RWPE1 (cell line): ENCODE measurements at regions not wholly inside any gene's neighbourhood (a gene's known extent, or its start where the extent isn't known, plus 50 kb on each side); places are given as distances from the start of the nearest gene placed in this dataset.
"Not testable (repeated sequence)": the region's sequence is repeated elsewhere in the genome, so short reads cannot be mapped to it uniquely, and the experiment has no call there.

Experiments used
- CTCF ChIA-PET: fragments of 350-600 bp; sonication (Branson Sonifier 250); formaldehyde crosslinking; extraction: SDS; loops from one replicate; lab custom pipeline; 2021; lab: Yijun Ruan, JAX
- POLR2A ChIA-PET: fragments of 400-600 bp; formaldehyde crosslinking; extraction: SDS; loops from one replicate; lab custom pipeline; 2020; ENCODE audit warnings: antibody characterized with exemption; ENCODE audit not compliant: low non-redundant PET; lab: Yijun Ruan, JAX
- DNase-seq: peaks from one replicate; pipeline ENCODE4 v3.0.0; 2012; ENCODE audit warnings: low spot score
- H3K27ac ChIP-seq: fragments of 450-650 bp; 2 replicates; pipeline ENCODE4 v1.5.1; 2017
- CTCF ChIP-seq: fragments of 450-650 bp; conservative IDR thresholded peaks from 2 replicates; pipeline ENCODE4 v1.5.1; 2017; ENCODE audit warnings: low read depth, mild to moderate bottlenecking

DNA sequence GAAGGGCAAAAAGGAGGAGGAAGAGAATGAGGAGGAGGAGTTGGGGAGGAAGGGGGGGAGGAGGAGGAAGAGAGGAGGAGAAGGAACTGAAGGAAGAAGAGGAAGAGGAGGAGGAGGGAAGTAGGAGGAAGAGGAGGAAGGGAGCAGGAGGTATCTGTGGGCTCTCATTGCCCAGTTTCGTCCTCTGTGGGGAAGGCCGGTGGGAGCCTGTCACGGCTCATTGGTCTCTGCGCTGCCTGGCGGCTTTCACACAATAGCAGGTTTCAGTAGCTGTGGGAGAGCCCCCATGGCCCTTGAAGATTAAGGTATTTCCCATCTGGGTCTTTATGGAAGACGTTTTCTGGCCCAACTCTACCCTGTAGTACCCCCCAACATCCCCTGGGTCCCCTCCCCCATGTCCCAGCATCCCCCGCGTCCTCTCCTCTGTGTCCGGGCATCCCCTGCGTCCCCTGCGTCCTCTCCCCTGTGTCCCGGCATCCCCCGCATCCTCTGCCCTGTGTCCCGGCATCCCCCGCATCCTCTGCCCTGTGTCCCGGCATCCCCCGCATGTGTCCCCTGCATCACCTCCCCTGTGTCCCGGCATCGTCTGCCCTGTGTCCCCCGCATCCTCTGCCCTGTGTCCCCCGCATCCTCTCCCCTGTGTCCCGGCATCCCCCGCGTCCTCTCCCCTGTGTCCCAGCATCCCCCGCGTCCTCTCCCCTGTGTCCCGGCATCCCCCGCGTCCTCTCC is 278.2 kb upstream of the SFSWAP start:
- no peak for DNase-seq
- no peak for TF ChIP-seq CTCF
- CTCF ChIA-PET: no interaction called here
- H3K27ac ChIP-seq: no peak overlapping the region
- POLR2A ChIA-PET: no interaction called here

DNA sequence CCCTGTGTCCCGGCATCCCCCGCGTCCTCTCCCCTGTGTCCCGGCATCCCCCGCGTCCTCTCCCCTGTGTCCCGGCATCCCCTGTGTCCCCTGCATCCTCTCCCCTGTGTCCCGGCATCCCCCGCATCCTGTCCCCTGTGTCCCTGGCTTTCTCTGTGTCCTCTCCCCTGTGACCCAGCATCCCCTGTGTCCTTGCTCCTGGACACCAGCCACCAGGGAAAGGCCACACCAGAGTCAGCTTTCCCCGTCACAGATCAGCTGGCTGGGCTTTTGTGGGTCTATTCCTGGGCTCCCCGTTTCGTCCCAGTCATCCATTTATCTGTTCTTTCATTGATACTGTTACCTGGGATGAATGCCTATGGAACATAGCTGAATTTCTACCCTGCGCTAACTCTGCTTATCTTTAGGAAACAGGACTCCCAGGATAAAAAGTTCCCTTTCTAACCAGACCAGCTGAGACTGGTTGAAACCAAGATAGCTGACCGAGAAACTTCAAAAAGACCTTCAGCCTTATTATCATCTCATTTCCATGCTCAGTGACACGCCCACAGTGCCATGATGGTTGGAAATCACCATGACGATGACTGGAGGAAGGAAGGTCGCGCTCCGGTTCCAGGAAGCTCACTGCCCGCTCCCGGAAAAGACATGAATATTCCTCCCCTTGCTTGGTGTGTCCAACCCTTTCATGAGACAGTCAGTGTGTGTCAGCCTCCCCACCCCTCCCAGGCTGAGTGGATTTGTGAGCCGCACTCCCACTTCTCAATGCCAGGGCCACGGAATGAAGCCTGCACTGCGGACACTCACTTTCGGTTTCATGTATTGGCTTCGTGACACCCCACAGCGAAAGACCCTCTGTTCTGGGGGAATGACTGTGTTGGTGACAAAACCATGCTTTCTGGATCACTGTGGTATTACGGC is 276.4 kb upstream of the SFSWAP start:
- no peak for TF ChIP-seq CTCF
- no peak overlapping the region for H3K27ac ChIP-seq
- POLR2A ChIA-PET: no interaction called here
- CTCF ChIA-PET: no interaction called here
- no peak for DNase-seq

GRCh38 chr12:131436922-131437705 is 273.8 kb upstream of the SFSWAP start:
- TF ChIP-seq CTCF: no peak
- ChIA-PET CTCF (no interaction called here), POLR2A (no interaction called here)
- no peak for DNase-seq
- 0 out of 2 replicates have a peak overlapping the region, but pooled peaks have one; percentile 4 for H3K27ac ChIP-seq

- POLR2A ChIA-PET: no interaction called here
These were observed 273.0 kb upstream of the SFSWAP start for GRCh38 chr12:131437706-131438492.

GRCh38 chr12:131438493-131438835 is 272.4 kb upstream of the SFSWAP start:
- POLR2A ChIA-PET, H3K27ac ChIP-seq, DNase-seq: not testable (repeated sequence)
- CTCF ChIA-PET: interaction anchor here (0.6 kb wide), 2 partner anchors 11 to 21 kb away, joined by 3 read pairs; no protein-coding TSS in a partner anchor

More at GRCh38 chr12:131437706-131438492, 273.0 kb upstream of the SFSWAP start:
- no peak overlapping the region for H3K27ac ChIP-seq
- DNase-seq: no peak
- CTCF ChIA-PET: interaction anchor here (0.6 kb wide), 2 partner anchors 10 to 20 kb away, joined by 3 read pairs; no protein-coding TSS in a partner anchor
- TF ChIP-seq CTCF: no peak

DNA sequence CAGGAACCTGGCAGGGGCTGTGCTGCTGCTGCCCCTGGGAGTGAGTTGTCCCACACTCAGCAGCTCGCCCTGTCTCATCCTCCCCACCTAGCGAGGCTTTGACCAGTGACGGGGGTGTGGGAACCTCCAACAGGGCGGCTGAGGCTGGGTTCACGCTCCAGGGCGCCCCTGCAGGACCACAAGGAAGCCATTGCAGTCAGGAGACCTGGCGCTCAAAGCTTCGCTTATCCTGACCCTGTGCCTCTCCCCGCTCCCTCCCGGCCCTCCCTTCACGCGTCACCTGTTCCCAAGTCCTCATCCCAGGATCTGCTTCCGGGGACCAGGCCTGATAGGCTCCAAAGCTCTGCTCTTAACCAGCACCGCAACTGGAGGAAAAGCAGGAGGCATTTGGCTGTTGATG is 272.0 kb upstream of the SFSWAP start:
- TF ChIP-seq CTCF: no peak
- ChIA-PET POLR2A (no interaction called here), CTCF (interaction anchor here (0.6 kb wide), 2 partner anchors 11 to 21 kb away, joined by 3 read pairs; no protein-coding TSS in a partner anchor)
- no peak overlapping the region for H3K27ac ChIP-seq
- no peak for DNase-seq

DNA sequence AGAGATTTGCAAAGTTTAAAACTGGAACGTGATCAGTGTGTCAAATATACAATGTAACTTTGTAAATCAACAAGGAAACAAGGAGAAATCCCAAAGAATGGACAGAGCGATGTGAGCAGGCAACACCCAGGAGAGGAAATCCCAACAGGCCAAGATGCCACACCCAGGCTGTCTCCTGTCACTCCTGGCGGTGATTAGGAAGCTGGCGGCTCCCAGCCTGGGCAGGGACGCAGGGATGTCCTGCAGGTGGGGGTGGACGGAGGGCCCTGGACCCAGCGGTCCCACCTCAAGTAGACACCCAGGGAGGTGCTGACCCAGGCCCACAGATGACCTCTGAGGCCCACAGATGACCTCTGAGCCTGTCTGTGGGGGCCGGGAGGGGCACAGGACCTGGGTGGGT is 271.1 kb upstream of the SFSWAP start:
- POLR2A ChIA-PET, DNase-seq, H3K27ac ChIP-seq, CTCF ChIA-PET: not testable (repeated sequence)

- CTCF ChIA-PET, DNase-seq, POLR2A ChIA-PET, H3K27ac ChIP-seq: not testable (repeated sequence)
These were observed 270.5 kb upstream of the SFSWAP start for GRCh38 chr12:131440209-131441059.
